DMS153 treated with DMSO at 0.1 percent for 48 hours (cell line): ENCODE measurements at regions not wholly inside any gene's neighbourhood (a gene's known extent, or its start where the extent isn't known, plus 50 kb on each side); places are given as distances from the start of the nearest gene placed in this dataset.

Source experiments
- DNase-seq: peaks from one replicate; lab custom pipeline; 2025; ENCODE audit not compliant: unreplicated experiment; lab: John Stamatoyannopoulos, UW

DNA sequence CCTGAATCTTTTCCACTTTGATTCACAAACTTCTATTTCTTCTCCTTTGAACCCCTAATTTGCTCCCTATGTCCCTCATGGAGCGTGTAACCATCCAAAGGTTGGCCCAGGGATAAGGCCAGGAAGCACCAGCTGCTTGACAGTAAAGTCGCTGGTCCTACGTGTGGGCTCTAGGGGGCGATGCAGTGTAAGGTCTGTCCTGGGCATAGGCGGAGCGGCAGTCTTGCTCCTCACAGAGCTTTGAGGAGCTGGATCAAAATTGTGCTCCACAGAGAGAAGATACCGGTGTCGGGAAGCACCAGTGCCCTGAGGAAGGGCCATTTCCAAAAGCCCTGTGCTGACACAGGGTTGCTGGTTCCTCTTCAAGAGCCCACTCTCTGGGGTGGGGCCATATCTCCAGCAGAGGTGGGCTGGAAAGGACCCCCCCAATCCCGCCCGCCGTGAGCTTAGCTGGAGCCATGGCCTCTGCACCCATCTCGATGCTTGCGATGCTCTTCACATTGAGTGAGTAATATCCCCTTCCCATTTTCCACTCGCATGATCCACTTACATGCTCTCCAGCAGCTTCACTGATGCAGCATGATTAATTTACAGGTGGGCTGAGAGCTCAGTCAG is 49.9 kb upstream of the OR4E1 start:
- DNase-seq: peak; percentile 6
